RWPE2 (cell line): ENCODE measurements at regions not wholly inside any gene's neighbourhood (a gene's known extent, or its start where the extent isn't known, plus 50 kb on each side); places are given as distances from the start of the nearest gene placed in this dataset.

ENCODE experiments used
- ATAC-seq: fragments of 200-7000 bp; cut with Tn5 transposase; 3 replicates; pipeline ENCODE4 v1.9.1; 2021; ENCODE audit warnings: low read depth
- DNase-seq: peaks from one replicate; pipeline ENCODE4 v3.0.0-alpha.2; 2020; ENCODE audit warnings: low spot score
- H3K27ac ChIP-seq: fragments of 450-650 bp; 2 replicates; pipeline ENCODE4 v1.5.1; 2017; ENCODE audit warnings: mild to moderate bottlenecking; ENCODE audit not compliant: poor library complexity, severe bottlenecking
- H3K27me3 ChIP-seq: fragments of 250-450 bp; sonication (Bioruptor Pico); 2 replicates; pipeline ENCODE4 v1.5.1; 2021; ENCODE audit warnings: mild to moderate bottlenecking, moderate library complexity; ENCODE audit not compliant: insufficient read depth, poor library complexity, severe bottlenecking
- H3K36me3 ChIP-seq: fragments of 250-450 bp; sonication (Bioruptor Pico); 2 replicates; pipeline ENCODE4 v1.5.1; 2020; ENCODE audit warnings: low read depth, mild to moderate bottlenecking, moderate library complexity
- H3K4me1 ChIP-seq: fragments of 250-450 bp; sonication (Bioruptor Pico); 2 replicates; pipeline ENCODE4 v1.5.1; 2021; ENCODE audit warnings: mild to moderate bottlenecking, moderate library complexity; ENCODE audit not compliant: insufficient read depth, poor library complexity, severe bottlenecking
- H3K4me3 ChIP-seq: fragments of 250-450 bp; sonication (Bioruptor Pico); 2 replicates; pipeline ENCODE4 v1.5.1; 2021; ENCODE audit warnings: mild to moderate bottlenecking, moderate library complexity; ENCODE audit not compliant: severe bottlenecking
- H3K9me3 ChIP-seq: fragments of 250-450 bp; sonication (Bioruptor Pico); 2 replicates; pipeline ENCODE4 v1.5.1; 2021; ENCODE audit warnings: mild to moderate bottlenecking, moderate library complexity; ENCODE audit not compliant: severe bottlenecking
- CTCF ChIP-seq: fragments of 450-650 bp; IDR thresholded peaks from one replicate; pipeline ENCODE4 v1.5.1; 2017; ENCODE audit warnings: mild to moderate bottlenecking, moderate library complexity; ENCODE audit not compliant: poor library complexity, severe bottlenecking

GRCh38 chr5:53200306-53200705 lies 90.7 kb upstream of the MOCS2 start:
- H3K4me1 ChIP-seq: no peaks in the 10 kb centered on the region
- H3K36me3 ChIP-seq: no peaks in the 10 kb centered on the region
- no peak for DNase-seq
- H3K27ac ChIP-seq: no peak overlapping the region
- TF ChIP-seq CTCF: no peak
- no peak for ATAC-seq
- H3K27me3 ChIP-seq: no peaks in the 10 kb centered on the region
- H3K4me3 ChIP-seq: no peak overlapping the region
- H3K9me3 ChIP-seq: no peaks in the 10 kb centered on the region

- Histone ChIP-seq H3K9me3 (no peaks in the 10 kb centered on the region), H3K27me3 (no peaks in the 10 kb centered on the region), H3K4me1 (no peaks in the 10 kb centered on the region), H3K27ac (no peak overlapping the region), H3K4me3 (no peak overlapping the region), H3K36me3 (no peaks in the 10 kb centered on the region)
- ATAC-seq: no peak
- no peak for TF ChIP-seq CTCF
- DNase-seq: no peak
Measured at GRCh38 chr5:53201746-53202145, 92.2 kb upstream of the MOCS2 start.

- Histone ChIP-seq H3K4me1 (peaks cover 6% of the 10 kb centered on the region), H3K9me3 (no peaks in the 10 kb centered on the region), H3K27me3 (peaks cover 2% of the 10 kb centered on the region), H3K36me3 (peaks cover 6% of the 10 kb centered on the region; the same call in 1 of the 2 replicates), H3K27ac (no peak overlapping the region), H3K4me3 (no peak overlapping the region)
- ATAC-seq (no peak), DNase-seq (no peak)
- no peak for TF ChIP-seq CTCF
Measured at GRCh38 chr5:53206562-53206961, 97.0 kb upstream of the MOCS2 start.

- H3K27ac ChIP-seq: peak overlapping the region; percentile 64
- DNase-seq (no peak), ATAC-seq (peak; percentile 97)
- H3K27me3 ChIP-seq: peaks cover 2% of the 10 kb centered on the region
- peaks cover 6% of the 10 kb centered on the region; the same call in 1 of the 2 replicates for H3K36me3 ChIP-seq
- no peak for TF ChIP-seq CTCF
- no peak overlapping the region for H3K4me3 ChIP-seq
- H3K9me3 ChIP-seq: peaks cover 5% of the 10 kb centered on the region
- peaks cover 13% of the 10 kb centered on the region for H3K4me1 ChIP-seq
Measured at GRCh38 chr5:53211799-53212198, 102.2 kb upstream of the MOCS2 start.

- ATAC-seq (no peak), DNase-seq (no peak)
- H3K27ac ChIP-seq: no peak overlapping the region
- H3K9me3 ChIP-seq: no peaks in the 10 kb centered on the region
- no peaks in the 10 kb centered on the region for H3K36me3 ChIP-seq
- no peaks in the 10 kb centered on the region for H3K27me3 ChIP-seq
- H3K4me3 ChIP-seq: no peak overlapping the region
- H3K4me1 ChIP-seq: no peaks in the 10 kb centered on the region
- no peak for TF ChIP-seq CTCF
Measured at GRCh38 chr5:53219174-53219573, 109.6 kb upstream of the MOCS2 start.
